Astrocyte of the cerebellum (primary cell): ENCODE measurements at regions not wholly inside any gene's neighbourhood (a gene's known extent, or its start where the extent isn't known, plus 50 kb on each side); places are given as distances from the start of the nearest gene placed in this dataset.

Experiments
- DNase-seq: peaks from one replicate; pipeline ENCODE4 v3.0.0-alpha.2; 2011; ENCODE audit warnings: low read depth
- H3K4me3 ChIP-seq: 2 replicates; pipeline ENCODE4 v1.5.1; 2011; ENCODE audit warnings: mild to moderate bottlenecking, low read depth, low read length, moderate library complexity
- in situ Hi-C: cut with HindIII; loops from 2 replicates; pipeline ENCODE4 v1.10.0; 2017; ENCODE audit warnings: low sequenced_read_pairs
- TF ChIP-seq, protein P1 (sequence below): IDR thresholded peaks from 2 replicates; pipeline ENCODE4 v1.5.1; 2012; ENCODE audit warnings: low read length, low read depth, moderate library complexity, mild to moderate bottlenecking; ENCODE audit errors: missing control alignments

DNA sequence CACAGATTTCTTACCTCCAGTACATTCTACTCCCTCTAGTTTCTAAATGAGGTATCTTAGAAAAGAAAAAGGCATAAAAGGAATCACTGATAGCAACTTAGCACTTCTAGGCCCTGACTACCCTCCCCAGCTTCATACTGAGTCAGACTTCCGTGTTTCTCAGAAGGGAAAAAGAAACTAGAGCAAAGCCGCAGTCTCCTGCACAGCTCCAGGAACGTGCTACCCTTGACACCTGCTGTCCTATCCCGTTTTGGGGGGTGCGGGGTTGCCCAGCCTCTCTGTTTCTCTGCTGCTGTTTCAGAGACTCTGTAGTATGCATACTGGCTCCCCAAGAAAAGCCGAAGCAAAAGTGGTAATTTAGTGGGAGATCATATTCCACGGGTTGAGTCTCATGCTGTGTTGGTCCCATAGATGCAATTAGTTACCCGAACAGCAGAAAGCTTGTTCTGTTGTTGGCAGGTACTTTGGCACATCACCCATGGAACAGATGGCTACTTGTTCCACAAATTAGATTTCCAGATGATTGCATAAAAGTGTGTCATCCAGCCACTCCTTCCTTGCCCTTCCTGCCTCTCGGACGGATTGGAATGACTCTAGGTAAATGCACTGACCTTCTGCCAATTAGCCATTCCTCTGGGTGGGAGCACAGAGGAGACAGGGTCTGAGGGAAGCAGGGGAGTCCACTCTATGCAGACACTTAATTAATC, 438.1 kb downstream of the FUT8 start:
- TF ChIP-seq, protein P1, sequence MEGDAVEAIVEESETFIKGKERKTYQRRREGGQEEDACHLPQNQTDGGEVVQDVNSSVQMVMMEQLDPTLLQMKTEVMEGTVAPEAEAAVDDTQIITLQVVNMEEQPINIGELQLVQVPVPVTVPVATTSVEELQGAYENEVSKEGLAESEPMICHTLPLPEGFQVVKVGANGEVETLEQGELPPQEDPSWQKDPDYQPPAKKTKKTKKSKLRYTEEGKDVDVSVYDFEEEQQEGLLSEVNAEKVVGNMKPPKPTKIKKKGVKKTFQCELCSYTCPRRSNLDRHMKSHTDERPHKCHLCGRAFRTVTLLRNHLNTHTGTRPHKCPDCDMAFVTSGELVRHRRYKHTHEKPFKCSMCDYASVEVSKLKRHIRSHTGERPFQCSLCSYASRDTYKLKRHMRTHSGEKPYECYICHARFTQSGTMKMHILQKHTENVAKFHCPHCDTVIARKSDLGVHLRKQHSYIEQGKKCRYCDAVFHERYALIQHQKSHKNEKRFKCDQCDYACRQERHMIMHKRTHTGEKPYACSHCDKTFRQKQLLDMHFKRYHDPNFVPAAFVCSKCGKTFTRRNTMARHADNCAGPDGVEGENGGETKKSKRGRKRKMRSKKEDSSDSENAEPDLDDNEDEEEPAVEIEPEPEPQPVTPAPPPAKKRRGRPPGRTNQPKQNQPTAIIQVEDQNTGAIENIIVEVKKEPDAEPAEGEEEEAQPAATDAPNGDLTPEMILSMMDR = no peak
- H3K4me3 ChIP-seq = no peak overlapping the region
- DNase-seq = peak; percentile 5
- in situ Hi-C loops = no loop called here

DNA sequence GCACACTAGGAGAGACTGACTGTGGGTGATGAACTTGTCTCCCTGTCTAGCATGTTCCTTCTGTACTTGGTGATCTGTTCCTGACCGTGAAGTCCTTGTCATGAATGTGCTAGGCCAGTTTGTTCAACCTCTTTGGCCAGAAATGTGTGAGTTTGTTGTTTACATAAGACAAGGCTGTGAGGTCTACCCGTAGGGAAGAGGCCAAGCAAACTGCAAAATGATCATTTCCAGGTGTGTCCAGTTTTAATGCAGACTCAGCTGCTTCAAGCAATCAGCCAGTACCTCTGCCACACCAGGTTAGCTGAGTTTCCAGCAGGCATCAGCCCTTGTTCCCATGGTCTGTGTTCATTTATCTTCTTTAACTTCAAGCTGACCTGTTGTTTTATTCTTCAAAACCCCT, 440.2 kb downstream of the FUT8 start:
- in situ Hi-C loops = no loop called here
- TF ChIP-seq, protein P1 = no peak
- no peak overlapping the region for H3K4me3 ChIP-seq

DNA sequence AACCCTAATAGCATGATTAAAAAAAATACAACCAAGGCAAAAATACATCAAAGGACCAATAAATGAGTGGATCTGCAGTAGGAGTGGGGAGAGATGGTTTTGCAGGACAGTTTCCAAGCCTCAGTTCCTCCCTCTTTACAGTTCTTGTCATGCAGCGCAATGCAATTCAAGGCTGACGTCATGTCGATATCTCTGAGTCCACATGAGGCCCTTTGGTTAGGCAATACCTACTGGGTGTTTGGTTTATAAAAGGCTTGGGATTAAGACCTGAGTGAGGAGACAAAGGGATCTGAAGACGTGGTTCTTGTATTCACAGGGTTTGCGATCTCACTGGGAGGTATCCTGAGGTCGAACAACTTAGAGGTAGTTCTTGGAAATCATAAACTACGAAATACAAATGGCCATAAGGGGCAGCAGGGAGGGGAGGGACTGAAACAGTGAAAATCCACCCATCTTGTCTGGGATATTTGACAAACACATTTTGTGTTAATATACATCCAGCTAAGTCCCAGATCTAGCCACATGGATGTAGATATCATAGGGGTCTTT, 441.0 kb downstream of the FUT8 start:
- TF ChIP-seq, protein P1 = no peak
- in situ Hi-C loops = no loop called here
- H3K4me3 ChIP-seq = no peak overlapping the region
- no peak for DNase-seq

More for the DNA sequence above, 440.2 kb downstream of the FUT8 start:
- no peak for DNase-seq

DNA sequence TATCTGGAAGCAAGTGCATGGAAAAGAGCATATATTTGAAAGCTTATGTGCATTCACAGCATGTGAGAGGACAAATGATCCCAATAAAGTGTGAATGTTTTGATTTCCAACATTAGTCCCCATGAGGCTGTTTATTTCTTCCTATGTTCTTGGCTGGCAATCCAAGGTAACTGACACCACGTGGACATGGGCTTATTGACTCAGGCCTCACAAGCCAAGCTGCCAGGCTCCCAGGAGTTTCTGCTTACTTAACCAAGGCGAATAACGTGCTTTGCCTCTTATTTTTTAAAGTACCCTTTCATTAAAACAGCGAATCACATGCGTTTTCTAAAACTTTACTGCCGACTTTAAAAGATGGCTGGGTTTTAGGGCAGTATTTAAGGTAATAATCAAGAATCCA, 441.7 kb downstream of the FUT8 start:
- TF ChIP-seq, protein P1 = no peak
- in situ Hi-C loops = no loop called here
- no peak overlapping the region for H3K4me3 ChIP-seq
- no peak for DNase-seq

DNA sequence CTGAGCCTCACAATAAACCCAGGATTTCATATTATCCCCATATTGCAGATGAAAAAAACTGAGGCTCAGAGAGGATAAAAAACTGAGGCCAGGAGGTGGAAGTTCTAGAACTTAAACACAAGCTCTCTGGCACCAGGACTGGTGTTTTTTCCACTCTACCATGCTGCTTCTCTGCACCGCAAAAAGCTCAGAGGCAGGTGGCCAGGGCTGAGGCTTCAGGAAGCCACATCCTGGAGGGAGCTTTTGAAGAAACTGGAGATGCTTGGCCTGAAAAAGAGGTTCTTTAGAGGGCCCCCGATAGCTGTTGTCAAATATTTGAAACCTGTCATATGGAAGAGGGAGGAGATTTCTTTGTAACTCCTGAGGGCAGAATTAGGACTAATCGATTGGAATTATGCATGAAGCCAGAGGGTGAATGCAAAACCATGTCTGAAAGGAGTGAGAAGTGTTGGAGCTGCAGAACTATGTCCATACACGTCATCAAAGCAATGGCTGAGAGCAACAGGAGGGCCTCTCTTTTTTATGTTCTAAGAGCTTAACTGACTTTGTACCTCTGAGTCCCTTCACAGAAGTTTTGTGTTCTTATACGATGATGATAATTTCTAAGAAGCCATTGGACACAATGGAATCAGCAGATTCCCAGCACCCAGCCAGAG, 448.6 kb downstream of the FUT8 start:
- no peak overlapping the region for H3K4me3 ChIP-seq
- TF ChIP-seq, protein P1 = no peak
- in situ Hi-C loops = no loop called here
- DNase-seq = no peak

DNA sequence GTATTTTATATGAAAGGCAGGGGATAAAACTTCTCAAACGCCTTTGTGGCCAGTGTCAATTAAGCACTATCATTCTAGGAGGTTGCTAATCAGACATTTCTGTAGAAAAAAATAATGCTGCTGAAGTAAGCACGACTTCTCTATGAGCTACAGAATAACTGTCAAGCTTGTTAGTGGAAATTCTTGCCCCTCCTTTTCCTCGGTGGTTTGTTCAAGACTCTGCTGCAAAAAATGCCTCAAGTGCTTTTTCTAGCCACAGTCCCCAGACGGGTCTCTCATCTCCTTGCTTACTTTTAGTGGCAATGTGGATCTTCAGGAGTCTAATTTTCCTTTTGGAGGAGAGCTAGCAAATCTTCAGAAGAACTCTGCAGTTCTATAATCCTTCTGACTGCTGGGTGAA, 452.0 kb downstream of the FUT8 start:
- in situ Hi-C loops = no loop called here
- no peak overlapping the region for H3K4me3 ChIP-seq
- TF ChIP-seq, protein P1 = no peak
- no peak for DNase-seq
